GM12875 (cell line): ENCODE measurements at regions not wholly inside any gene's neighbourhood (a gene's known extent, or its start where the extent isn't known, plus 50 kb on each side); places are given as distances from the start of the nearest gene placed in this dataset.
"Not testable (repeated sequence)": the region's sequence is repeated elsewhere in the genome, so short reads cannot be mapped to it uniquely, and the experiment has no call there.

Experiments used
- H3K4me3 ChIP-seq: one replicate; pipeline ENCODE4 v1.5.1; 2011; ENCODE audit warnings: low read depth, low read length, control low read depth
- CTCF ChIP-seq: IDR thresholded peaks from 2 replicates; pipeline ENCODE4 v1.5.1; 2011; ENCODE audit warnings: low read depth, mild to moderate bottlenecking, control low read depth, inconsistent platforms, low read length, moderate library complexity, borderline replicate concordance; ENCODE audit not compliant: insufficient read depth

GRCh38 chr1:221983444-221983843, 241.6 kb upstream of the DUSP10 start:
- no peak overlapping the region for H3K4me3 ChIP-seq
- no peak for TF ChIP-seq CTCF

GRCh38 chr1:221981461-221981860, 239.6 kb upstream of the DUSP10 start:
- no peak for TF ChIP-seq CTCF
- no peak overlapping the region for H3K4me3 ChIP-seq

GRCh38 chr1:221979444-221980032, 237.6 kb upstream of the DUSP10 start:
- no peak overlapping the region for H3K4me3 ChIP-seq
- TF ChIP-seq CTCF: no peak

- not testable (repeated sequence) for H3K4me3 ChIP-seq
Observed at GRCh38 chr1:221978631-221979334, 236.9 kb upstream of the DUSP10 start.

GRCh38 chr1:221973787-221974186, 231.9 kb upstream of the DUSP10 start:
- not testable (repeated sequence) for H3K4me3 ChIP-seq

- TF ChIP-seq CTCF: no peak
- no peak overlapping the region for H3K4me3 ChIP-seq
Observed at GRCh38 chr1:221972276-221973235, 230.7 kb upstream of the DUSP10 start.

GRCh38 chr1:221971035-221971434, 229.1 kb upstream of the DUSP10 start:
- not testable (repeated sequence) for H3K4me3 ChIP-seq

GRCh38 chr1:221969298-221969858, 227.5 kb upstream of the DUSP10 start:
- not testable (repeated sequence) for H3K4me3 ChIP-seq

GRCh38 chr1:221967538-221967937, 225.6 kb upstream of the DUSP10 start:
- H3K4me3 ChIP-seq: not testable (repeated sequence)

GRCh38 chr1:221966888-221967287, 225.0 kb upstream of the DUSP10 start:
- not testable (repeated sequence) for H3K4me3 ChIP-seq

GRCh38 chr1:221965891-221966290, 224.0 kb upstream of the DUSP10 start:
- not testable (repeated sequence) for H3K4me3 ChIP-seq
